ENCODE measurements at regions not wholly inside any gene's neighbourhood (a gene's known extent, or its start where the extent isn't known, plus 50 kb on each side); places are given as distances from the start of the nearest gene placed in this dataset.

- H3K27me3 ChIP-seq (ENCODE audit: control insufficient read depth, insufficient read depth, low read length) = no peaks in the 10 kb centered on the region
- H3K36me3 ChIP-seq (replicated peaks; ENCODE audit: control insufficient read depth, insufficient read depth, low read length) = no peaks in the 10 kb centered on the region
- DNase-seq = no peak
- no peak overlapping the region for H3K4me3 ChIP-seq (ENCODE audit: insufficient read depth, low read depth, low read length)
Measured at GRCh38 chr15:47496343-47497185, 220.7 kb upstream of the SEMA6D start.

GRCh38 chr15:47500842-47501241 is 216.5 kb upstream of the SEMA6D start:
- Histone ChIP-seq H3K27me3 (ENCODE audit: control insufficient read depth, insufficient read depth, low read length) (no peaks in the 10 kb centered on the region), H3K36me3 (replicated peaks; ENCODE audit: control insufficient read depth, insufficient read depth, low read length) (no peaks in the 10 kb centered on the region)
- DNase-seq = no peak

GRCh38 chr15:47502041-47502440 is 215.3 kb upstream of the SEMA6D start:
- no peak for DNase-seq
- no peaks in the 10 kb centered on the region for H3K27me3 ChIP-seq (ENCODE audit: control insufficient read depth, insufficient read depth, low read length)
- H3K36me3 ChIP-seq (replicated peaks; ENCODE audit: control insufficient read depth, insufficient read depth, low read length) = no peaks in the 10 kb centered on the region
- H3K4me3 ChIP-seq (ENCODE audit: insufficient read depth, low read depth, low read length) = no peak overlapping the region

More at GRCh38 chr15:47500842-47501241, 216.5 kb upstream of the SEMA6D start:
- no peak overlapping the region for H3K4me3 ChIP-seq (ENCODE audit: insufficient read depth, low read depth, low read length)

- H3K36me3 ChIP-seq (replicated peaks; ENCODE audit: control insufficient read depth, insufficient read depth, low read length) = no peaks in the 10 kb centered on the region
- no peak for DNase-seq
- no peak overlapping the region for H3K4me3 ChIP-seq (ENCODE audit: insufficient read depth, low read depth, low read length)
- no peaks in the 10 kb centered on the region for H3K27me3 ChIP-seq (ENCODE audit: control insufficient read depth, insufficient read depth, low read length)
Measured at GRCh38 chr15:47503876-47504275, 213.4 kb upstream of the SEMA6D start.

GRCh38 chr15:47504624-47505256 is 212.6 kb upstream of the SEMA6D start:
- H3K4me3 ChIP-seq (ENCODE audit: insufficient read depth, low read depth, low read length) = no peak overlapping the region
- no peak for DNase-seq
- H3K27me3 ChIP-seq (ENCODE audit: control insufficient read depth, insufficient read depth, low read length) = no peaks in the 10 kb centered on the region
- no peaks in the 10 kb centered on the region for H3K36me3 ChIP-seq (replicated peaks; ENCODE audit: control insufficient read depth, insufficient read depth, low read length)

- Histone ChIP-seq H3K27me3 (ENCODE audit: control insufficient read depth, insufficient read depth, low read length) (no peaks in the 10 kb centered on the region), H3K36me3 (replicated peaks; ENCODE audit: control insufficient read depth, insufficient read depth, low read length) (no peaks in the 10 kb centered on the region), H3K4me3 (ENCODE audit: insufficient read depth, low read depth, low read length) (no peak overlapping the region)
- DNase-seq = no peak
Measured at GRCh38 chr15:47505712-47506328, 211.5 kb upstream of the SEMA6D start.

GRCh38 chr15:47506329-47507100 is 210.8 kb upstream of the SEMA6D start:
- Histone ChIP-seq H3K27me3 (ENCODE audit: control insufficient read depth, insufficient read depth, low read length) (no peaks in the 10 kb centered on the region), H3K4me3 (ENCODE audit: insufficient read depth, low read depth, low read length) (no peak overlapping the region), H3K36me3 (replicated peaks; ENCODE audit: control insufficient read depth, insufficient read depth, low read length) (no peaks in the 10 kb centered on the region)
- no peak for DNase-seq

GRCh38 chr15:47507221-47507985 is 209.9 kb upstream of the SEMA6D start:
- Histone ChIP-seq H3K36me3 (replicated peaks; ENCODE audit: control insufficient read depth, insufficient read depth, low read length) (no peaks in the 10 kb centered on the region), H3K4me3 (ENCODE audit: insufficient read depth, low read depth, low read length) (no peak overlapping the region), H3K27me3 (ENCODE audit: control insufficient read depth, insufficient read depth, low read length) (no peaks in the 10 kb centered on the region)
- no peak for DNase-seq

- H3K36me3 ChIP-seq (replicated peaks; ENCODE audit: control insufficient read depth, insufficient read depth, low read length) = no peaks in the 10 kb centered on the region
- no peak for DNase-seq
- no peak overlapping the region for H3K4me3 ChIP-seq (ENCODE audit: insufficient read depth, low read depth, low read length)
- no peaks in the 10 kb centered on the region for H3K27me3 ChIP-seq (ENCODE audit: control insufficient read depth, insufficient read depth, low read length)
Measured at GRCh38 chr15:47511261-47511660, 206.0 kb upstream of the SEMA6D start.

GRCh38 chr15:47513471-47513870 is 203.8 kb upstream of the SEMA6D start:
- no peaks in the 10 kb centered on the region for H3K36me3 ChIP-seq (replicated peaks; ENCODE audit: control insufficient read depth, insufficient read depth, low read length)
- H3K4me3 ChIP-seq (ENCODE audit: insufficient read depth, low read depth, low read length) = no peak overlapping the region
- DNase-seq = no peak
- H3K27me3 ChIP-seq (ENCODE audit: control insufficient read depth, insufficient read depth, low read length) = no peaks in the 10 kb centered on the region

- Histone ChIP-seq H3K4me3 (ENCODE audit: insufficient read depth, low read depth, low read length) (no peak overlapping the region), H3K27me3 (ENCODE audit: control insufficient read depth, insufficient read depth, low read length) (no peaks in the 10 kb centered on the region), H3K36me3 (replicated peaks; ENCODE audit: control insufficient read depth, insufficient read depth, low read length) (no peaks in the 10 kb centered on the region)
- DNase-seq = no peak
Measured at GRCh38 chr15:47514200-47514652, 203.1 kb upstream of the SEMA6D start.

- Histone ChIP-seq H3K36me3 (replicated peaks; ENCODE audit: control insufficient read depth, insufficient read depth, low read length) (no peaks in the 10 kb centered on the region), H3K4me3 (ENCODE audit: insufficient read depth, low read depth, low read length) (no peak overlapping the region), H3K27me3 (ENCODE audit: control insufficient read depth, insufficient read depth, low read length) (no peaks in the 10 kb centered on the region)
- no peak for DNase-seq
Measured at GRCh38 chr15:47516558-47516957, 200.7 kb upstream of the SEMA6D start.

GRCh38 chr15:47516972-47517371 is 200.3 kb upstream of the SEMA6D start:
- Histone ChIP-seq H3K36me3 (replicated peaks; ENCODE audit: control insufficient read depth, insufficient read depth, low read length) (no peaks in the 10 kb centered on the region), H3K27me3 (ENCODE audit: control insufficient read depth, insufficient read depth, low read length) (no peaks in the 10 kb centered on the region), H3K4me3 (ENCODE audit: insufficient read depth, low read depth, low read length) (no peak overlapping the region)
- DNase-seq = no peak

- no peaks in the 10 kb centered on the region for H3K36me3 ChIP-seq (replicated peaks; ENCODE audit: control insufficient read depth, insufficient read depth, low read length)
- DNase-seq = no peak
- H3K4me3 ChIP-seq (ENCODE audit: insufficient read depth, low read depth, low read length) = no peak overlapping the region
- no peaks in the 10 kb centered on the region for H3K27me3 ChIP-seq (ENCODE audit: control insufficient read depth, insufficient read depth, low read length)
Measured at GRCh38 chr15:47517737-47518136, 199.6 kb upstream of the SEMA6D start.

Data from H7 (cell line).